Nephron progenitor cell (in vitro differentiated cells): ENCODE measurements at regions not wholly inside any gene's neighbourhood (a gene's known extent, or its start where the extent isn't known, plus 50 kb on each side); places are given as distances from the start of the nearest gene placed in this dataset.

Experiments used
- DNase-seq: peaks from one replicate; pipeline ENCODE4 v3.0.0; 2021
- H3K27ac Mint-ChIP-seq: 2 replicates; pipeline ENCODE4 v1.8.0; 2021; ENCODE audit warnings: mild to moderate bottlenecking, moderate library complexity, mixed read lengths
- H3K27me3 Mint-ChIP-seq: 2 replicates; pipeline ENCODE4 v1.8.0; 2021; ENCODE audit warnings: mild to moderate bottlenecking, low read depth, mixed read lengths; ENCODE audit not compliant: poor library complexity
- H3K36me3 Mint-ChIP-seq: 2 replicates; pipeline ENCODE4 v1.8.0; 2021; ENCODE audit warnings: low read depth, mixed read lengths
- H3K4me1 Mint-ChIP-seq: 2 replicates; pipeline ENCODE4 v1.8.0; 2021; ENCODE audit warnings: mixed read lengths
- H3K4me3 Mint-ChIP-seq: 2 replicates; pipeline ENCODE4 v1.8.0; 2021; ENCODE audit warnings: mild to moderate bottlenecking, moderate library complexity, mixed read lengths
- H3K9me3 Mint-ChIP-seq: 2 replicates; pipeline ENCODE4 v1.8.0; 2021; ENCODE audit warnings: mild to moderate bottlenecking, moderate library complexity, mixed read lengths
- TF ChIP-seq, protein P1 (sequence below): fragments of 200-600 bp; sonication (generic); IDR thresholded peaks from 2 replicates; pipeline ENCODE4 v1.5.0; 2021; ENCODE audit warnings: antibody characterized with exemption

DNA sequence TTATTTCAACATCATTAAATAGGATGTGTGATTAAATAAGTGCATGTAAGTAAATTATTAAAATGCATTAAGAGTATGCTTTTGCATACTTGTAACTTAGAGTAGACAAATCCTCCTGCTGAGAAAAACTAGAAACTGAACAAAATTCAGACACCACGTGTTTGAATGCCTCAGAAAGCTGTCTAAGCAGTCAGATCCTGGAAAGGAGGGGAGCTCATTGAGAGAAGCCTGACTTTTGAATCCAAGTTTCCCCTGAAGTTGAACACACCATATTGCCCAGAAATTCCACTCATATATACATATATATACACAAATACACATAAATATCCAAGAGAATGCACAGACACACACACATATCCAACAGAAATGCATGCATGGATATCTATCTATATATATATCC is 190.0 kb upstream of the BMP2 start:
- Mint-ChIP-seq H3K4me3 (no peak overlapping the region), H3K27me3 (peaks cover 28% of the 10 kb centered on the region), H3K36me3 (no peaks in the 10 kb centered on the region), H3K4me1 (peaks cover 8% of the 10 kb centered on the region), H3K9me3 (no peaks in the 10 kb centered on the region), H3K27ac (no peak overlapping the region)
- TF ChIP-seq, protein P1, sequence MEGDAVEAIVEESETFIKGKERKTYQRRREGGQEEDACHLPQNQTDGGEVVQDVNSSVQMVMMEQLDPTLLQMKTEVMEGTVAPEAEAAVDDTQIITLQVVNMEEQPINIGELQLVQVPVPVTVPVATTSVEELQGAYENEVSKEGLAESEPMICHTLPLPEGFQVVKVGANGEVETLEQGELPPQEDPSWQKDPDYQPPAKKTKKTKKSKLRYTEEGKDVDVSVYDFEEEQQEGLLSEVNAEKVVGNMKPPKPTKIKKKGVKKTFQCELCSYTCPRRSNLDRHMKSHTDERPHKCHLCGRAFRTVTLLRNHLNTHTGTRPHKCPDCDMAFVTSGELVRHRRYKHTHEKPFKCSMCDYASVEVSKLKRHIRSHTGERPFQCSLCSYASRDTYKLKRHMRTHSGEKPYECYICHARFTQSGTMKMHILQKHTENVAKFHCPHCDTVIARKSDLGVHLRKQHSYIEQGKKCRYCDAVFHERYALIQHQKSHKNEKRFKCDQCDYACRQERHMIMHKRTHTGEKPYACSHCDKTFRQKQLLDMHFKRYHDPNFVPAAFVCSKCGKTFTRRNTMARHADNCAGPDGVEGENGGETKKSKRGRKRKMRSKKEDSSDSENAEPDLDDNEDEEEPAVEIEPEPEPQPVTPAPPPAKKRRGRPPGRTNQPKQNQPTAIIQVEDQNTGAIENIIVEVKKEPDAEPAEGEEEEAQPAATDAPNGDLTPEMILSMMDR: no peak
- DNase-seq: no peak

DNA sequence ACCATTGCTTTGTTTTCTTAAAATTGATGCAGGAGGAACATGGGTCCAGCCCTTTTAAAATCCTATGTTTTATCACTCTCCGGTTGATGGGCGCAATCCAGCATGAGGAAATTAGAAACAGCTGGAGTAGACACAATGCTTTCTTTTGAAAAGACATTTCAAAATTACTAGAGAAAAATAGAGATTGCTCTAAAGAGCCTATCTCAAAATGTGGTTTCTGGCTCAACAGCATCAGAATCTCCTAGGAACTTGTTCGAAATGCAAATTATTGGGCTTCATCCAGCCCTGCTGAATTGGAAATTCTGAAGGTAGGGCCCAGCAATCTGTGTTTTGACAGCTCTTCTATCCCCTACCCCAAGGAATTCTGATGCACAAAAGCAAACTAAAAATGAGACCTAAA is 190.8 kb upstream of the BMP2 start:
- no peak overlapping the region for H3K27ac Mint-ChIP-seq
- no peaks in the 10 kb centered on the region for H3K36me3 Mint-ChIP-seq
- peaks cover 27% of the 10 kb centered on the region for H3K27me3 Mint-ChIP-seq
- no peak overlapping the region for H3K4me3 Mint-ChIP-seq
- DNase-seq: no peak
- TF ChIP-seq, protein P1: no peak
- H3K9me3 Mint-ChIP-seq: no peaks in the 10 kb centered on the region
- H3K4me1 Mint-ChIP-seq: peaks cover 8% of the 10 kb centered on the region

DNA sequence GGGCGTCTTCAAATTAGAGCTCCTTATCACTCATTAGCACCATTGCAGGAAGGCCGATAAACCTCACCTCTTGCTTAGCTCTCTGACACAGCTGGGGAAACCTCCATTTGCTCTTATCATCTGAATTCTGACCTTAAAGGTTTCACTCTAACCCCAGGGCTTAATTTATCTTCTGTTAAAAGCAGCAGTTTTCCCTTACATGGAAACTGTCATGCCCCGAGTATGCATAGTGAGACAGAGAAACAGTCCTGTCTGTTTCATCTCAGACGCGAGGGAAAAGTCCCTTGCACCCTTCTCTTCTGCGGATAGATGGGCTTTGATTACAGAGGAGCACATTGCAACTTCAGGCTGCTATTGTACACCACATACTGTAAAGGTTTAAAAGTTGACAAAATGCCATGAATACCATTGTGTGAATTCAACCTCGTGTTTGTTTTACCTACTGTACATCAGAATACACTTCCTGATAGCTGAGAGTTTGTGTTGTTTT is 191.5 kb upstream of the BMP2 start:
- TF ChIP-seq, protein P1: no peak
- Mint-ChIP-seq H3K9me3 (no peaks in the 10 kb centered on the region), H3K27ac (no peak overlapping the region), H3K36me3 (no peaks in the 10 kb centered on the region), H3K27me3 (peaks cover 29% of the 10 kb centered on the region), H3K4me3 (no peak overlapping the region), H3K4me1 (peaks cover 8% of the 10 kb centered on the region)
- DNase-seq: no peak

DNA sequence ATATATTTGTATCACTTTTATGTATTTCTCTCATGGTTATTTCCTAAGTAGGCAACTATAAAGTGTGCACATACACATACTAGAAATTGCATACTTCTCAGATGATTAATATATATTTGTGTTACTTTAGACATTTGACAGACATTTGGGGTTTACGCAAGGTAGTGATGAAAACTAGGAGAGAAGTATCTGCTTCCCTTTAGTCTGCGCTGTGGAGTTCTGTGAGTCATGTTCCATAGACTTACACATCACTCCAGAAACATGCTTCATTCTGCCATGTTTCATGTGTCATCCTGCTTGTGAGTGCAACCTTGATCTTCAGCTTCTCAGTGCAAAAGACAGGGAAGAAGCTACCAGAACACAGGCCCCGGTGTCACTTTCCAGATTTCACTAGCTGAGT is 200.7 kb upstream of the BMP2 start:
- no peak overlapping the region for H3K27ac Mint-ChIP-seq
- no peaks in the 10 kb centered on the region for H3K36me3 Mint-ChIP-seq
- H3K4me3 Mint-ChIP-seq: no peak overlapping the region
- DNase-seq: no peak
- H3K9me3 Mint-ChIP-seq: no peaks in the 10 kb centered on the region
- TF ChIP-seq, protein P1: no peak
- H3K27me3 Mint-ChIP-seq: peaks cover 13% of the 10 kb centered on the region
- H3K4me1 Mint-ChIP-seq: no peaks in the 10 kb centered on the region

- H3K27me3 Mint-ChIP-seq: peaks cover 3% of the 10 kb centered on the region
- no peak for DNase-seq
- H3K9me3 Mint-ChIP-seq: no peaks in the 10 kb centered on the region
- no peaks in the 10 kb centered on the region for H3K36me3 Mint-ChIP-seq
- no peak overlapping the region for H3K4me3 Mint-ChIP-seq
- no peaks in the 10 kb centered on the region for H3K4me1 Mint-ChIP-seq
- H3K27ac Mint-ChIP-seq: no peak overlapping the region
- TF ChIP-seq, protein P1: no peak
These were observed 205.4 kb upstream of the BMP2 start for GRCh38 chr20:6562111-6562510.

DNA sequence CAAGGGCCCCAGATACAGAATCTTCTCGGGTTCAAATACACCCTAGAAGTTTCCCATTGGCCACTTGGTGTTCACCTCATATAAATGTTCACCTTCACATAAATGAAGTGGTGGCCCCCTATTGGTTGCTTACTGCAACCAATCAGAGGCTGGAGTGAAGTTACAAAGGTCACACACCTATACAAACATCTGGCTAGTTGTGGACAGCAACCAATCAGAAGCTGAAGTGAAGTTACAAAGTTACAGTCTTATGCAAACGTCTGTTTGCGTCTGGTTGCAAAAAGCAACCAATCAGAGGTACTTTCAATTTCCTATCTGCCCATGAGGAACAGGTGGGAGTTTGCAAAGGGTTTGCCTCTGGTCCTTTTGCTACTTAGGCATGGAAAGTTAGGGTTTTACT is 206.5 kb upstream of the BMP2 start:
- Mint-ChIP-seq H3K27me3 (peaks cover 3% of the 10 kb centered on the region), H3K4me1 (no peaks in the 10 kb centered on the region), H3K36me3 (no peaks in the 10 kb centered on the region), H3K27ac (no peak overlapping the region), H3K9me3 (no peaks in the 10 kb centered on the region), H3K4me3 (no peak overlapping the region)
- DNase-seq: no peak
- TF ChIP-seq, protein P1: no peak
